SKM-1 treated with dmso at 0.1 percent for 144 hours (cell line): ENCODE measurements at regions not wholly inside any gene's neighbourhood (a gene's known extent, or its start where the extent isn't known, plus 50 kb on each side); places are given as distances from the start of the nearest gene placed in this dataset.

Source experiments
- DNase-seq: peaks from one replicate; lab custom pipeline; 2025; ENCODE audit not compliant: unreplicated experiment; lab: John Stamatoyannopoulos, UW

GRCh38 chr3:168336276-168336675 lies 240.6 kb upstream of the GOLIM4 start:
- DNase-seq = no peak

- DNase-seq = no peak
These were observed 237.7 kb upstream of the GOLIM4 start for GRCh38 chr3:168333410-168333935.

- DNase-seq = no peak
These were observed 236.0 kb upstream of the GOLIM4 start for GRCh38 chr3:168331756-168332155.

DNA sequence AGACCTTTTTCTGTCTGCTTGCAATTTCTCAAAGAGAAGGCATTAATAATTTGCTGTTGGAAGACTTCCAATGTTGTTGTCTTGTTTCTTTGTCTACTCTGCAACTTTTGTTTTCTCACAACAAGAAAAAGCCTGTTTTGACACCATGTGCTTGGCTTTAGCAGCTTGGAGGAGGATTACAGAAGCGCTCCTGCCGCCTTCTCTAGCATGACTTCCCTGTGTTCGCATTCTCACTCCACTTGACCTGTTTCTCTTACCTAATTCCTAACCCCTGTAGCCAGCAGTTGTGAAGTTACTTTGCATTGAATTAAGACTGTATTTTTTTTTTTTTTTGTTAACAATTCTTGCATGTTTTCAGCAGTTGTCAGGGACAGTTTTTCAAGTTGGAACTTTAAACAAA lies 235.3 kb upstream of the GOLIM4 start:
- DNase-seq = no peak

- no peak for DNase-seq
These were observed 232.1 kb upstream of the GOLIM4 start for GRCh38 chr3:168327856-168328255.

GRCh38 chr3:168325684-168326083 lies 230.0 kb upstream of the GOLIM4 start:
- DNase-seq = no peak

GRCh38 chr3:168322941-168323340 lies 227.2 kb upstream of the GOLIM4 start:
- no peak for DNase-seq

DNA sequence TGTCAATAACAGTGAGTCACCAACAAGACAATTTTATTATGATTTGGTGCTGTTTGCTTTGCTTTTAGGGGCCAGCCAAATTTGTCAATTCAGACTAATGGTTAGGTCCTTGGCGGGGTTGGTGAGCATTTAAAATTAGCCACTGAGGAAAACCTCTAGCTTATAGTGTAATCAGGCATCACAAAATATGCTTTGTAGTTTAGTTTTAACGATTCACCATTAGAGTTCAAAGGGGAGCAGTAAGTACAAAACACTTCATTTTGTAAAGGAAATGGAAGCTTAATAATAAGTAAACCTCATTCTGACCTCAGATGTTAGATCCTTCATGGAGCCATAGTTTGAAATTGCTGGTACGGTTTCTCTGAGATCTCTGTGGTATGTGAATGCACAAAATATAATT lies 218.4 kb upstream of the GOLIM4 start:
- DNase-seq = no peak

GRCh38 chr3:168312984-168313383 lies 217.3 kb upstream of the GOLIM4 start:
- DNase-seq = no peak

DNA sequence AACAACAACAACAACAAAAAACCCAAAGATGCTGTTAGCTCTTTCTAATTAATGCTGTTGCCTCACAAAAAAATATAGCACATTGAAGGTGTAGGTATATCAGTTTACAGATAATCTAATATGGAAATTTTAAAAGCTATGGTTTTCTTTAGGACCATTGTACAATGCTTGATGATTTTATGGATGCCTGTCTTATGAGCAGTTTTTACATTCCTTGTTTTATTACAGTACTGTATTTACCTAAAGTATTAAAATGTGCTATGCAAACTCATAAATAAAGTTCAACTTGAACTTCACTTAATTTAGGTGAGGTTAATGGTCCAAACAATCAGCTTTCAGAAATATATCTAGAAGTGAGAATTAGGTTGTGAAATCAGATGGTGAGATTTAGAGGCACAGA lies 212.2 kb upstream of the GOLIM4 start:
- no peak for DNase-seq

DNA sequence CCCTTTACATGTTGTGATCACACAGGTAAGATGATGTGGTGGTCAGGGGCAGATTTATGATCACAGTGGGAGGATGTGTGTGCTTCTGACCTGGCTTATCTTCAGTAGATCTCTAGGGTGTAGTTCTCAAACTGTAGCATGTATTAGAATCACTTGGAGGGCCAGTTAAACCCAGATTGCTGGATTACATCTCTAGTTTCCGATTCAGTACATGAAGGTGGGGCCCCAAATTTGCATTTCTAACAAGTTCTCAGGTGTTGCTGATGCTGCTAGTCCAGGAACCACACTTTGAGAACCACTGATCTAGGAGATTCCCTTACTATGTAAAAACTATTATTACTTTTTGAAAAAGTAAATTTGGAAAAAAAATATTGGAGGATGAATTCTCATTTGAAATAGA lies 199.3 kb upstream of the GOLIM4 start:
- DNase-seq = no peak

- no peak for DNase-seq
These were observed 196.6 kb upstream of the GOLIM4 start for GRCh38 chr3:168292296-168292695.

GRCh38 chr3:168289471-168290008 lies 193.8 kb upstream of the GOLIM4 start:
- DNase-seq = no peak

- DNase-seq = no peak
These were observed 193.0 kb upstream of the GOLIM4 start for GRCh38 chr3:168288511-168289401.

DNA sequence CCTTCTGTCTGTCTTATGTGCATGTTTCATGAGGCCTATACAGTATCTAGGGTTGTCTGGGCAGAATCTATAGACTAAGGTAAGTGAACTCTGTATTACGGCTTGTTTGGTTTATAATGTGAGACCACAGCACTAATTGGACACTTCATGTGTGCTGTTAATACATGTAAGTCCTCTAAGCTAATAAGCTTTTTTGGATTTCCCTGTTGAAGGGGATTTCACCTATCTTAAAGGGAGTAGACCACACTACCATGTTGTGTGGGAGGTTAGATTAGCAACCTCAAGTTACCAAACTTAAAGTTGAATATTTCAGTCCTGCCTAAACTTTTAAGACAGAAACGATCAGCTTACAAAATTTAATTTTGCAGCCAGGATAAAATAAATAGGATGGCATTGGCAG lies 189.8 kb upstream of the GOLIM4 start:
- DNase-seq = no peak

DNA sequence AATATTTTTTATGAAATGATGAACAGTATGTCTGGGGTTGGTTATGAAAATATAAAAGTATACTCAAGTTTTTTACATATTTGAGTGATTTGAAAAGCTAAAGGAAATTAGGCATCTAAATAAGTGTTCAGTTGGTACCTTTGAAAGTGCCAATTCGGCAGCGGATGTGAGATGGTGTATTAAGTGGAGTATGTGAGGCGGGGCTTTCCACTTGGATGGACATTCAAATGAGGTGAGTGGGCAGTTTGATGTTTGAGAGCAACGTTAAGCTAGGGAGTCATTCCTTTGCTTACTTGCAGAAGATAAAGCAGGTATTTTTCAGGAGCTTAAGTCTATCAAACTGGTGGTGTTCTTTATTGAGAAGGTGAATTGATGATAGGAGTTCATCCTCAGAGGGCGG lies 189.0 kb upstream of the GOLIM4 start:
- DNase-seq = no peak

- DNase-seq = no peak
These were observed 179.9 kb upstream of the GOLIM4 start for GRCh38 chr3:168275662-168276061.

- DNase-seq = no peak
These were observed 178.2 kb upstream of the GOLIM4 start for GRCh38 chr3:168273917-168274316.

DNA sequence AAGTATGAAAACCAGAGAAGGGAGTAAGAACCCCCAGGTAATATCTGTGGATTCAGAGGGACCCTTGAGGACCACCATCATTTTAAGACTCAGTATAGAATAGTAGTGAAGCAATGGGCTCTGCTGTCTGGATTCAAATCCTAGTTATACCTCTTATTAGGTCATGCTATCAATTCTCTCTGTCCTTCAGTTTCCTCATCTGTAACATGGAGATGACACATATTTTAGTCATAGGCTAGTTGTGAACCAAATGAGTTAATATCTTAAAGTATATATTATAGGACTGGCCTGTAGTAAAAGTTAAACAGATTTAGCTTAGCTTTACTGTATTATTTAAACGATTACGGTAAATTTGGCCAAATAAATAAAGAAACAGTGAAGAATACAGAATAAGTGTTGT lies 177.3 kb upstream of the GOLIM4 start:
- DNase-seq = no peak

GRCh38 chr3:168272343-168272985 lies 176.7 kb upstream of the GOLIM4 start:
- DNase-seq = no peak

- DNase-seq = no peak
These were observed 176.2 kb upstream of the GOLIM4 start for GRCh38 chr3:168271932-168272331.

DNA sequence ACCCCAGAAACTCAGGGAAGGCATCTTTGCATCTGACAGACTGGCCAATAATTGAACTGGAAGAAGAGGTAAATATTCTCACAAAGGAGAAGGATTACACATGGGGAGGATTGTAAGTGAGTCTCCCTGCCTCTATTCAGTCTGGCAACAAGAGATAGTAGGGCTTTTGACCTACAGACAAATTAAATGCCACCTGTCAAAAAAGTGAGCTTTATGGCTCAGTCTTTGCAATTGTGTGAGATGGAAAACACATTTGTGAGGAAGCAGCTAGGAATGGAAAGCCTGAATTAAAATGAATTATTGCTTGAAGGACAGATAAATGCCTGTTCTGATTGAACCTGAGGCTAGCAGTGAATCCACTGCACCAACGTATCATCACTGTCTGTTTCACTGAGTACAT lies 173.3 kb upstream of the GOLIM4 start:
- no peak for DNase-seq
